ENCODE measurements at regions not wholly inside any gene's neighbourhood (a gene's known extent, or its start where the extent isn't known, plus 50 kb on each side); places are given as distances from the start of the nearest gene placed in this dataset.
A peak's percentile ranks its signal among the peaks of the same experiment; 100 is the strongest.
"Not testable (repeated sequence)": the region's sequence is repeated elsewhere in the genome, so short reads cannot be mapped to it uniquely, and the experiment has no call there.

DNA sequence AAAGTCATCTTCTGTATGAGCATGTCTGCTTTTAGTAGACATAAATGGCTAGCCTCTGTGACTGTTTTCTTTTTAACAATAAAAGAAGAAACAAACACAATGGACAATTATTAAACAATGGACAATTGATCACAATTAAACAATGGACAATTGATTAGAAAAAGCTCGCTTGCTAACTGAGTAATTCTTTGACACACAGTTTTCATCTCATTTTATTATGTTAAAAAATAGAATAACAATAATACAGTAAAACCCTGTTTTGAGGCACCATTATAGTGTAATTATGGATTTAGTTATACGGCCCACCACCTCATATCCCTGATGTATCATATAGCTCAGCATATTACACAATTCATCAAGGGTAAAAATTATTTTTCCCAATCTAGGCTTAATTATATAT lies 989.0 kb downstream of the LTN1 start:
- not testable (repeated sequence) for DNase-seq (ENCODE audit: low read depth in 4 of 4, low spot score in 2 of 4)

DNA sequence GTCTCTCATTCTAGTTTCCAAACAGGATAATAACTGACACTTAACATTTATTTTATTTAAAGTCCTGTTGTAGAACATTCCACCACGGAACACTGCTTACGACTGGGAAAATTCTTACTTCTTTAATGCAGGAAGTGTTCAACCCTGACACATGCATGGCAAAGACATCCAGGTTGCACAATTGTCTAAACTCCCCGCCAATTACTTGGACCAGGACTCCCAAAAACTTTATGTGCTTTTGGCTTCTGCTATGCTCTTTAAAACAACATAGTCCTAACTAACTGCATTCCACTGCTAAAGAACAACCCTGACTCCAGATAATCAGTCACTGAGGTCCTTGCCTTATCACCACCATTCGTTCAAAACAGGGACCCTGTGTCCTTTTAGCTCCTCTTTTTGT lies 995.8 kb downstream of the LTN1 start:
- DNase-seq (ENCODE audit: low read depth in 4 of 4, low spot score in 2 of 4): not testable (repeated sequence)

DNA sequence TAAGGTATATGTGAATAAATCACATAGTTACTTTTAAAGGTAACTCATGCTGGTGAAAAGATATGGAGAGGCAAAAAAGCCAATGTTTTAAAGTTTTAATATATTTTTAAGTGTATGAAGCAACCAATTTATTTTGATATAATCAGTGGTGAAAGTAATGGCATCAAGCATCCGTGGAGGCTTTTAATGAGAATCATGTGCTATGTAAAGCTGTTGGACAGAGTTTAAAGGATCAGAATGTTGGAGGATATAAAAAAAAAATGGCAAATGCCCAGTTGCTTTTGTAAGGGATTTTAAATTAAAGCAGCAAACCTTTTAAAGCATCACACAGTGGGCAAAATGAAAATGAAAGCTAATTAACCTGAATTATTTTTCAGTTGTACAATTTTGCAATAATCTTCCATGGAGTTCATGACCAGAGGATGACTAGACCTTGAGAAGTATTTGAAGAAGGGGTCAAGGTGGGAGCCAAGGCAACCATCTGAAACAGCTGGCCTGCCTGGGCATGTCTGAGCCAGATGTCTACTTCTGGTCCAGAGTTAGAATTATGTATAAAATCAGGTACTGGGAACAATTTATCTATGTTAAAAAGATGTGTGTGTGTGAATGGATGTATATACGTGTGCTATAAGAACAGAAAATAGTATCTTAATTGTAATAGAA lies 1007.9 kb downstream of the LTN1 start:
- not testable (repeated sequence) for DNase-seq (ENCODE audit: low read depth in 4 of 4, low spot score in 2 of 4)

DNA sequence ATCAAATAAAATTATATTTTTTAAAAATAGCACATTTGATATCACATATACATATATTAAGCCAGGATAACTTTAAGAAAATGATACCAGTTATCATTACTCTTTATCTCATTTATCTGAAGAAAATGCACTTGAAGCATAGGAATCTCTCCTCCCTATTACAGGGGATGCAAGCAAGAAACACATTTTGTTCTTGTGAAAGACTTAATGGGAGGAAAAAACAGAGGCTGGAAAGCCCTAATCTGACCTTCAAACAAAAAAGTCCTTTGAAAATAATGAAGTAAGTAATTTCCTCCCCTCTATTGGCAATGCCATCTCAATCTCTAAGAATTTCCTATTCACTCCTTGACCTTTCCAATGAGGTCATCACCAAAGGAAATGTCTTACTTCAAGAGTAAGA lies 1012.6 kb upstream of the ADAMTS5 start:
- not testable (repeated sequence) for DNase-seq (ENCODE audit: low read depth in 4 of 4, low spot score in 2 of 4)

DNA sequence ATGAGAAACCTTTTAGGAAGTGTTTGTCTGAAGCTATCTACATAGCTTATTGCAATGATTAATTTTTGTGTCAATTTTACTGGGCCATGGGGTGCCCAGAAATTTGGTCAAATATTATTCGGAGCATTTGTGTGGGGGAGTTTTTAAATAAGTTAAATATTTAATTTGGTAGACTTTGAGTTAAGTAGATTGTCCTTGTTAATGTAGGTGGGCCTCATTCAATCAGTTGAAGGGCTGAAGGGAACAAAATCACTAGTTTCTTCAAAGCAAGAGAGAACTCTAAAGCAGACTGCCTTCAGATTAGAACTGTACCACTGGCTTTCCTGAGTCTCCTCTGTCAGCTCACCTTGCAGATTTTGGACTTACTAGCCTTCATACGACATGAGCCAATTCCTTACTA lies 1008.6 kb upstream of the ADAMTS5 start:
- no peak for DNase-seq (ENCODE audit: low read depth in 4 of 4, low spot score in 2 of 4)

DNA sequence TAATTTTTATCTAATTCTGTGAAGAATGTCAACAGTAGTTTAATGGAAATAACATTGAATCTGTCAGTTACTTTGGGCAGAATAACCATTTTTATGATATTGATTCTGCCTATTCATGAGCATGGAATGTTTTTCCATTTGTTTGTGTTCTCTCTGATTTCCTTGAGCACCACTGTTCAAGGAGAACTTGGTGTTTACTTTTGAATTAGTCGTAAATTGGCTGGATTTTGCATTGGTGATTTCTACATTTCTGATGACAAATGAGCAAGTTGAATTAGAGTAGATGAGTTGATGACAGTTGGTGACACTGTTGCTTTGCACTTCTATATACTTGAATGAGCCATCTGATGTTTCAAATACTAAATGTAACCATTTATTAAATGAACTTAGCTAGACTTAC lies 1007.3 kb upstream of the ADAMTS5 start:
- not testable (repeated sequence) for DNase-seq (ENCODE audit: low read depth in 4 of 4, low spot score in 2 of 4)

DNA sequence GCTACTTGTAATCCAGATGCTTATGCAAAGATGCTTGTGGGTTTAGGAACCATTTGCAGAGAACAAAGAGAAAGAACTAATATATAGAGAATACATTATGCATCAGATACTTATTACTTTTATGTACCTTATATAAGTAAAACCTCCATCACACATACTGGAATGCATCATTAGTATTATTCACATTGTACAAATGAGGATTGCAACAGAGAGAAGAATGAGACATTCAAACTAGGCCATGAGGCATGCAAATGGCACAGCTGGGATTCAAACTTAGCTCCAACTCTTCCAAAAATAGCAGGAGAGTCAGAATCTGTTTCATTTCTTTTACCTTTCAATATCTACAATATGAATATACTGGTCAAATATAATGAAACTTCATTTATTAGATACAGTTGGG lies 1001.4 kb upstream of the ADAMTS5 start:
- DNase-seq (ENCODE audit: low read depth in 4 of 4, low spot score in 2 of 4): not testable (repeated sequence)

DNA sequence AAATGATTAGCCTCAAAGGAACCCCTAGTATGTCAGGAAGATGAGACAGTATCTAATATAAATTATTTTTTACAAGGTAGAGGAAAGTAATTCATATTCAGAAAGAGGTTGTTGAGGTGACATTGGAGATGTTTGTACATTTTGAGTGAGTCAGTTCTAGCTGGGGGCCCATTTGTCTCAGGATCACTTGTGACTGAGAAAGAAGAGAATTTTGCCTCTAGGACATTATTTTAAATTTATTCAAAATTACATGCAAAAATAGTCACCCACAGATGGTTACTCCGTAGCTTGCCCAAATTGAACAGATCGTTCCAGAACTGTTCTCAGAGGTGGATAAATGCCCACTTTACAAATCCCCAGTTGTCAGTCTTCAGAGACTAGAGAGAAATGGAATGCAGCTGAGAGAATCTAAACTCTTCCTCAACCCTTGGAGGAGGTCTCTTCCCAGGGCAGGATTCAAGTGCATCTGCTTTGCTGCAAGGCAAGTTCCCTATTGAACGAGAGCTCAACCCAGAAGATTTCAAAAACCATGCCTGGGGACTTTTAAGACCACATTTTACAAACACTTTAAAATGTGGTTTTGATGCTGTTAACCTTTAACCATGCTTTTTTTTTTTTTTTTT lies 987.8 kb upstream of the ADAMTS5 start:
- DNase-seq (ENCODE audit: low read depth in 4 of 4, low spot score in 2 of 4): no peak

DNA sequence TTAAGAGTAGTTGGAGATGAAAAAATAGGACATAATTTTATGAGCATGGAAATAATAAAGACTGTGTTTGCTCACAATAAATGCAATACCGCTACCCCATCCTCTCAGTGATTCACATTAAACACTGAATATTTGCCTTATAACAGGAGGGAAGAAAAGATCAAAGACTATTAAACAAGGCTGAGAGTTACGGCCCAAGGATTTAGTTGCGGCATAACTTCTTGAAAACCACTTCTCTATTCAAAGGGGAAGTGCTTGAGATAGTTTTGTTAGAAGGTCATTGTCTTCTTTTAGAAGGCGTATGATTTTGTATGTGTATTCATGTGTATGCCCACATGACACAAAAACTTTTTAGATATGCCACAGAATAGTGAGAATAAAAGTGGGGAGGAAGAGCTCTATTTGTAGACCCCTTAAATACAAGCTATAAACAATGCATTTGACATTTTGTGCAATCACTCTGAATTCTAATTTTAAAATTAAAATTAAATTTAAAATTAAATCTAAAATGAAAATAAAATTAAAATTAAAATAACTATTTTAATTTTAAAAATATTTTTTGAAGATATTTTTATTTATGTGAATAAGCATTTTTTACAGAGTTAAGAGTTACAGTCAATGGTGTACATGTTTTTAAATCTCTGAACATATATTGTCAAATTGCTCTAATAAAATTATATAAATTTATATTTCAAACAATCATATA lies 986.6 kb upstream of the ADAMTS5 start:
- no peak for DNase-seq (ENCODE audit: low read depth in 4 of 4, low spot score in 2 of 4)

DNA sequence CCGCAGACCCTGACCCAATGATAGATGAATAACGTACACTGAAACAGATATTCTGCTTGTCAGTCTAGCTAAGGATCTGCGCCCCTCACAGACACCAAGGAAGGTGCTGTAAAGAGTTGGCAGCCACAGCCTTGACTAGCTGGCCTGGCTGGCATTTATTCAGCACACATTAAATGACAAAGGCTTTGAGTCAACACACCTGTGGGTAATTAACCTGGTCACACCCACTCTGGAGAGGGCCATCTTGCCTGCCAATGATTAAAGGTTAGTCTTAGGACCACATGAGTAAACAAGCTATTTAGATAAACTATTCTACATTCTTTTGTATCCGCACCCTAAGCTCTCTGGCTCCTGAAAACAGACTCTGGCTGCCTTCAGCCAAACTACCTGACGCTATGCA lies 982.2 kb upstream of the ADAMTS5 start:
- not testable (repeated sequence) for DNase-seq (ENCODE audit: low read depth in 4 of 4, low spot score in 2 of 4)

DNA sequence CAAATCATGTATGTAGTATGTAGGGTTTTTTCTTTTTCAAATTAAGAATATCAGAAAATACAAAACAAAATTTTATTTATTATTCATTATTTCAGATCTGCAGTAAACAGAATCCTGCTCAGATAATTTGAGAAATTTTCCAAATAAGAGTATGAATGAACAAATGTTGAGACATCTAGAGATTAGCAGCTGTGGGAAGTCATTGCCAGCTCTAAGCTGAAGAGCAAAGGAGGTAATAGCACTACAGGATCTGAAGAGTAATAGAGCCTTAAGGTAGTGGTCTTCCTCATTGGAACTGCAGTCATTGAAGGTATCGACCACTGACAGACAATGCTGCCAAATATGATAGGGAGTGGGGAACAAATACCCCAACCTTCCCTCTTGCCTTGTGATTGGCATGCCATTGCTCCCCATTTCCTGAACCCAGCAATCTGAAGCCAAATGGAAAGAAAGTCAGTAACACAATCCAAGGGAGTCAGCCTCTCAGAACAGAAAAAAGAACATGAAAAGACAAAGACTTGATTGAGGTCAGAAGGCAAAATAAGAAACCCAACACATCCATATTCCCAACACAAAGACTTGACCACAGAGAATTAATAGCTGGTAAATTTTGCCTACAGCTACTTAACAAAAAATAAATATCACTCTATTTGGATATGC lies 963.4 kb upstream of the ADAMTS5 start:
- not testable (repeated sequence) for DNase-seq (ENCODE audit: low read depth in 4 of 4, low spot score in 2 of 4)

DNA sequence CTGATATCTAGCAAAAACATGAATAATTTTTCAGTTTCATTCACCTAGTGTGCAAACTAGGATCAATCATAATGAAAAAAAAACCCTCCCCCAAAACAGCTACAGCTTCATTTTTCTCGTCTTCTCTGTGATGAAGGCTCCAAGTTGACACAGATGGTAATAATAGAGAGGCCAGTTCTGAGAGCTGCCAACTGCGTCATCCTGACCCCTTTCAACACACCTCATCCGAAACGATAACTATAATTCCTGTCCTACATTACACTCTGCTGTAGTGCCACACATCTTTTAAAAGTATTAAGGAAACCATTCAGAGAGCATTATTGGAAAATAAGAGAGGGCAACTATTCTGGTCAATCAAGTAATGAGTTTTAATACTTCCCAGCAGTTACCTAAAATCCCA lies 962.3 kb upstream of the ADAMTS5 start:
- not testable (repeated sequence) for DNase-seq (ENCODE audit: low read depth in 4 of 4, low spot score in 2 of 4)

DNA sequence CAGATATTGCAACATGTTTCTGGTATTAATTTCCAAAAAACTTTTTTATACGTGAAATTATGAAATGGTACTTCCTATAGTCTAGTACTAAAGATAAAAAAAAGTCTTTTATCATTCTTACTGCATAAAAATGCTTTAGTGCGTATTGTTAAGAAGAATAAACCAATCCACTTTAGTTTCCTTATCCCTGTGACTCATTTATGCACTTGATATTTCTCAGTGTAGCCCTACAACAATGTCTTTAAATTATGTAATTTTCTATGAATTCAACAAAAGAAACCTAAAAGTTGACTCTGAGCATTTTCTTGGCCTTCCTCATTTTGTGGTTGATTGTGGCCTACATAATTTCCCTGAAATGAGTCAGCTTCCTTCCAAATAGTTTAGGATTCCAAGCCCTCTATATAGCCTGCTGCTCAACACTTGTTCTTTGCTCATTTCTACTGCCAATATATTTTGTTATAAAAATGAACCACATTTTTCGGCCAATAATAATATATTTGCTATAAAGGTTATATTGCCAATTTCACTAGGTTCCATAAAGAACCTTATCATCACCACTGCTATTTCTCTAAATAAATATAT lies 961.7 kb upstream of the ADAMTS5 start:
- not testable (repeated sequence) for DNase-seq (ENCODE audit: low read depth in 4 of 4, low spot score in 2 of 4)

DNA sequence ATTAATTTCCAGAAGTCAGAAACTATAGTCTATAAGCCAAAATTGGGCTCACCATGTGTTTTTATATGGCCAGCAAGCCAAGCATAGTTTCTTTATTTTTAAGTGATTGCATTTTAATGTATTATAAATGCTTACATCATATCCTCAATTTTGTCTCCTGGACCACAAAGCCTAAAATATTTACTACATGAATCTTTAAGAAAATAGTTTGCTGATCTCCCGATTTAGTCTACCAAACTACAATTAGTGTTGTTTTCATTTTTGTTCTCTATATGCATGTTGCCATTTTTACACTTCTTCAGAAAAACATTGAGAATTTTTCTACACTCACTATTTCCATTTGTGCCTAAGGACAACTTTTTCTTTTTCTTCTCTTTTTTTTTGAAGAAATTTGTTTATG lies 954.5 kb upstream of the ADAMTS5 start:
- DNase-seq (ENCODE audit: low read depth in 4 of 4, low spot score in 2 of 4): not testable (repeated sequence)

DNA sequence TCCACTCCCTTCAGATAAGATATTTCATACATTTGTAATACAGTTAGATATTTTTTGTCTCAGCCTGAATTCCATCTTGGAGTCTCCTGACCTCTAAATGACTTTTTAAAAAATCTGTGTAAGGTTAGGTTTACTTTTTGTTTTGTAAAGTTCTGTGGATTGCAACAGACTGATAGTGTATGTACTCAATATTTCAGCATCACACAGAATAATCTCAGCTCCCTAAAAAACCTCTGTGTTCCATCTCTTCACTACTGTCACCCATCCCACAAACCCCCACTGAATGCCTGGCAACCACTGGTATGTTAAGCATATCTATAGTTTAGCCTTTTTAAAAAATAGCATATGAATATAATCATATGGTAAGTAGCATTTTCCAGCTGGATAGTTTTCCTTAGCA lies 951.1 kb upstream of the ADAMTS5 start:
- DNase-seq (ENCODE audit: low read depth in 4 of 4, low spot score in 2 of 4): not testable (repeated sequence)

DNA sequence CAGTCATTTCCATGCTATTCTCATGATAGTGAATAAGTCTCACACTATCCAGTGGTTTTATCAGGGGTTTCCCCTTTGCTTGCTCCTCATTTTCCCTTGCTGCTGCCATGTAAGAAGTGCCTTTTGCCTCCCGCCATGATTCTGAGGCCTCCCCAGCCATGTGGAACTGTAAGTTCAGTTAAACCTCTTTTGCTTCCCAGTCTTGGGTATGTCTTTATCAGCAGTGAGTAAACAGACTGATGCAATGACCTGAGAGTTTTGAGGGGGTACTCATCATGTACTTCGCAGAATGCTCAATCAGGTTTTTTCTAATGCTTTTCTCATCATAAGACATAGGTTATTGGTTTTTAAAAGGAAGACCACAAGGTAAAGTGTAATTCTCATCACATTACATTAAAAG lies 949.4 kb upstream of the ADAMTS5 start:
- DNase-seq (ENCODE audit: low read depth in 4 of 4, low spot score in 2 of 4): not testable (repeated sequence)

DNA sequence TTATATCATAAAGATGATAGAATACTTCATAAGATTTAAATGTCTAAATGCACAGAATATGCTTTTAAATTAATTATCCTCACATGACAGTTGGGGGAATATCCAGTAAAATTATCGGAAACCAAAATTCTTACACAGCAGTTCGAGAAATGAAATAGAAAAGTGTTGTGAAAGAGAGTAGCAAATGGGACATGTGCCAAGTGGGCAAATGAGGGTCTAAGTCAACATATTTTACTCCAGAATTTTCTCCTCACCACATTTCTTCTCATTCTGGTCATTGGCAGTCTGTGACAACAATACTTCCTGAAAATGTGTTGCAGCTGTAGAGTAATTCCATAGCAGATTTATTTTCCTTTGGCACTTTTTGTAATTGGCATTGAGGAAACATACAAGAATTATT lies 945.2 kb upstream of the ADAMTS5 start:
- not testable (repeated sequence) for DNase-seq (ENCODE audit: low read depth in 4 of 4, low spot score in 2 of 4)

DNA sequence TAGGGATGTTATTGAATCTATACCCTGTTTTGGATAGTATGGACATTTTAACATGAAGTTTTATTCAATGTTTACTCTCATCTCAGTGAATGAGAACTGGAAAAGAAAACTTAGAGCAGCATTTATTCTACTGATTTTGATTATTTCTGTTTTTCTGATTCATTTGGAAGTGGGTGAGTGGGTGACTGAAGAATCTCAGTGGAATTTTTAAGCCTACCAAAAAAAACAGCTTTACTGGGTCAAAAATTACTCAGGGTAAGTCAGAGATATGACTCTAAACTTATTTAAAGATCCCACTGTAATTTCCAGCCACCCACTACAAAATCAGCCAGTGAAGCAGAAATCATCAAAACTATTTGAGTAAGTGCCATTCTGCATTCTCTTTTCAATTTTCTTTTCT lies 942.6 kb upstream of the ADAMTS5 start:
- not testable (repeated sequence) for DNase-seq (ENCODE audit: low read depth in 4 of 4, low spot score in 2 of 4)

DNA sequence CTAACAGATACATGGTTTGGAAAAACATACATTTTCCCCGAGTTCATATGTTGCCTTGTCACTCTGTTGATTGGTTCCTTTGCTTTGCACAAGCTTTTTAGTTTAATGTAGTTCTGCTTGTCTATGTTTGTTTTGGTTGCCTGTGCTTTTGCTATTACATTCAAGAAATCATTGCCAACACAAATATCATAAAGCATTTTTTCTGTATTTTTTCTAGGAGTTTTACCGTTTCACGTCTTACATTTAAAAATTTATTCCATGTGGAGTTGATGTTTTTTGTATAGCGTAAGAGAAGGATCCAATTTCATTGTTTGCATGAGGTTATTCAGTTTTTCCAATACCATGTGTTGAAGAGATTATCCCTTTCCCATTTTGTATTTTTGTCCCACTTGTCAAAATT lies 941.9 kb upstream of the ADAMTS5 start:
- DNase-seq (ENCODE audit: low read depth in 4 of 4, low spot score in 2 of 4): not testable (repeated sequence)

DNA sequence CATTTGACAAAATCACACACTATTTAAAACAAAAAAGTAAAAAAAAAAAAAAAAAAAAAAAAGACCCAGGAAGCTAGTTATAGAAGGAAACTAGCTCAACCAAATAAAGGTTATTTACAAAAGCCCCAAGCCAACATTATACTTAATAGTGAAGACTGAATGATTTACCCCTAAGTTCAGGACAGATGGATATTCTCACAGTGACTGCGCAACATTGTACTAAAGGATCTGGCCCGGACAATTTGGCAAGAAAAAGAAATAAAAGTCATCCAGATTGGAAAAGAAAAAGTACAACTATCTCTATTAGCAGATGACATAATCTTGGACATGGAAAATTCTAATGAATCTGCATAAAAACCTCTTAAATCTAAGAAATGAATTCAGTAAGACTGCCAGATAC lies 936.0 kb upstream of the ADAMTS5 start:
- DNase-seq (ENCODE audit: low read depth in 4 of 4, low spot score in 2 of 4): peak in 1 of 4 donors; percentile 15

DNA sequence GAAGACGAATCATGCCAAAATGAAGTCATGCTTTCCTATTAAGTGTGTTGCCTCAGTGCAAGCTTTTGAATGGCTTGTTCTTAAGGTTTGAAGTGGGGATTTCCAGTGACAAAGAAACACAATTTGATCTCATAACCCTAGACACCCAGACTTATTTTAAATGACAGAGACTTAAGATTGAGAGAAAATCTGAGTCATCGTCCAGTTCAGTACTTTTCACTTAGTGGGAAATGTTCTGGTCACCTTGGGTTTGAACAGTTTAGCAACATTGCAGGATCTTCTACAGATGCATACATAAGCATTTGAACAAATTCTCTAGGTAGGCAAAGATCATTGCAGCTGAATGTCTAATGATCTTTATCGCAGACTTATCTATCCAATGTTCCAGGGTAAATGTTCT lies 926.7 kb upstream of the ADAMTS5 start:
- not testable (repeated sequence) for DNase-seq (ENCODE audit: low read depth in 4 of 4, low spot score in 2 of 4)

Measured in left renal cortex interstitium (tissue), 4 donors.